Vagina (tissue), 2 donors: ENCODE measurements at regions not wholly inside any gene's neighbourhood (a gene's known extent, or its start where the extent isn't known, plus 50 kb on each side); places are given as distances from the start of the nearest gene placed in this dataset.

ENCODE experiments used
- POLR2A ChIP-seq, 2 donors: fragments of 450-650 bp; IDR thresholded peaks; one replicate each; pipeline ENCODE4 v1.6.1; 2017; ENCODE audit warnings: antibody characterized with exemption in 2 of 2, mild to moderate bottlenecking in 2 of 2, moderate library complexity in 2 of 2
- POLR2AphosphoS5 ChIP-seq, 2 donors: sonication (generic); formaldehyde crosslinking; IDR thresholded peaks; one replicate each; pipeline ENCODE4 v1.9.0; 2017; ENCODE audit warnings: antibody characterized with exemption in 2 of 2, mild to moderate bottlenecking in 2 of 2, low read depth in 1 of 2; ENCODE audit not compliant: insufficient read depth in 1 of 2
- TF ChIP-seq, protein P1 (sequence below), 3 experiments: fragments of 450-650 bp in 2 of 3; fragments of 200-600 bp in 1 of 3; sonication (generic) in 1 of 3; IDR thresholded peaks; one replicate each; pipeline ENCODE4 v1.5.1; 2017 to 2019; ENCODE audit warnings: antibody characterized with exemption in 3 of 3, mild to moderate bottlenecking in 2 of 3, moderate library complexity in 2 of 3

DNA sequence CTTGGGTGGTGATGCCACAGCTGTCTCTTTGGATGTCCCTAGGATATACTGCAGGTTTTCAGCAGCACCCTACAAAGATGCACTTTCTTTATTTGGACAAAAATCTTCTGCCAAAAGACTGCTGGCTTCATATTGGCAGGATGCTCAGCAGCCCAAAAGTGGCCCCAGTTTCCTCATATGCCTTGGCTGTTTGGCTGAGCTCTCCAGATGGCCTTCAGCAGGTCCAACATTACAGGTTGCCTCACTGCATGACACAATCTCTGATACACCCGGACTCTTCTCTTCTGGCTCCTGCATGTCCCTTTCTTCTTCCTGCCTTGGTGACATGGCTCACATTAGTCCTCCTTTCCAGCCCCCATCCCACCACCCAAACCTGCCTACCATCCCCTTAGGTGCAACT, 323.7 kb upstream of the CDH4 start:
- TF ChIP-seq, protein P1, sequence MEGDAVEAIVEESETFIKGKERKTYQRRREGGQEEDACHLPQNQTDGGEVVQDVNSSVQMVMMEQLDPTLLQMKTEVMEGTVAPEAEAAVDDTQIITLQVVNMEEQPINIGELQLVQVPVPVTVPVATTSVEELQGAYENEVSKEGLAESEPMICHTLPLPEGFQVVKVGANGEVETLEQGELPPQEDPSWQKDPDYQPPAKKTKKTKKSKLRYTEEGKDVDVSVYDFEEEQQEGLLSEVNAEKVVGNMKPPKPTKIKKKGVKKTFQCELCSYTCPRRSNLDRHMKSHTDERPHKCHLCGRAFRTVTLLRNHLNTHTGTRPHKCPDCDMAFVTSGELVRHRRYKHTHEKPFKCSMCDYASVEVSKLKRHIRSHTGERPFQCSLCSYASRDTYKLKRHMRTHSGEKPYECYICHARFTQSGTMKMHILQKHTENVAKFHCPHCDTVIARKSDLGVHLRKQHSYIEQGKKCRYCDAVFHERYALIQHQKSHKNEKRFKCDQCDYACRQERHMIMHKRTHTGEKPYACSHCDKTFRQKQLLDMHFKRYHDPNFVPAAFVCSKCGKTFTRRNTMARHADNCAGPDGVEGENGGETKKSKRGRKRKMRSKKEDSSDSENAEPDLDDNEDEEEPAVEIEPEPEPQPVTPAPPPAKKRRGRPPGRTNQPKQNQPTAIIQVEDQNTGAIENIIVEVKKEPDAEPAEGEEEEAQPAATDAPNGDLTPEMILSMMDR (IDR thresholded peaks at IDR 0.05) = no peak
- TF ChIP-seq POLR2AphosphoS5 (IDR thresholded peaks at IDR 0.05; ENCODE audit: insufficient read depth in 1 of 2, low read depth in 1 of 2) (no peak), POLR2A (IDR thresholded peaks at IDR 0.05) (no peak)
